ELF-1 (cell line): ENCODE measurements at regions not wholly inside any gene's neighbourhood (a gene's known extent, or its start where the extent isn't known, plus 50 kb on each side); places are given as distances from the start of the nearest gene placed in this dataset.
A peak's percentile ranks its signal among the peaks of the same experiment; 100 is the strongest.
"Not testable (repeated sequence)": the region's sequence is repeated elsewhere in the genome, so short reads cannot be mapped to it uniquely, and the experiment has no call there.

Experiments used
- DNase-seq: peaks from one replicate; pipeline ENCODE4 v3.0.0-alpha.2; 2016; ENCODE audit warnings: low read depth, low spot score

GRCh38 chr1:181257117-181257516 lies 168.6 kb downstream of the IER5 start:
- no peak for DNase-seq

- DNase-seq = no peak
These were observed 170.7 kb downstream of the IER5 start for GRCh38 chr1:181259026-181259745.

- no peak for DNase-seq
These were observed 171.8 kb downstream of the IER5 start for GRCh38 chr1:181260271-181260670.

GRCh38 chr1:181260994-181261393 lies 172.5 kb downstream of the IER5 start:
- DNase-seq = no peak

GRCh38 chr1:181262069-181262468 lies 173.6 kb downstream of the IER5 start:
- DNase-seq = no peak

GRCh38 chr1:181263444-181263843 lies 174.9 kb downstream of the IER5 start:
- DNase-seq = no peak

- DNase-seq = no peak
These were observed 176.3 kb downstream of the IER5 start for GRCh38 chr1:181264821-181265220.

GRCh38 chr1:181284978-181285377 lies 196.5 kb downstream of the IER5 start:
- DNase-seq = no peak

GRCh38 chr1:181295217-181295616 lies 188.1 kb upstream of the CACNA1E start:
- DNase-seq = no peak

GRCh38 chr1:181296180-181296579 lies 187.1 kb upstream of the CACNA1E start:
- DNase-seq = no peak

GRCh38 chr1:181308098-181308497 lies 175.2 kb upstream of the CACNA1E start:
- peak; percentile 29 for DNase-seq

- DNase-seq = no peak
These were observed 172.8 kb upstream of the CACNA1E start for GRCh38 chr1:181310560-181310959.

- DNase-seq = no peak
These were observed 170.4 kb upstream of the CACNA1E start for GRCh38 chr1:181312946-181313345.

GRCh38 chr1:181313466-181313865 lies 169.9 kb upstream of the CACNA1E start:
- no peak for DNase-seq

GRCh38 chr1:181314010-181314409 lies 169.3 kb upstream of the CACNA1E start:
- DNase-seq = no peak

GRCh38 chr1:181314959-181315358 lies 168.4 kb upstream of the CACNA1E start:
- no peak for DNase-seq

GRCh38 chr1:181317261-181317930 lies 165.9 kb upstream of the CACNA1E start:
- no peak for DNase-seq

GRCh38 chr1:181318022-181318857 lies 165.1 kb upstream of the CACNA1E start:
- DNase-seq = peak; percentile 43

GRCh38 chr1:181318858-181319235 lies 164.5 kb upstream of the CACNA1E start:
- DNase-seq = no peak

GRCh38 chr1:181319907-181320306 lies 163.4 kb upstream of the CACNA1E start:
- no peak for DNase-seq

- DNase-seq = no peak
These were observed 158.3 kb upstream of the CACNA1E start for GRCh38 chr1:181324797-181325616.

- not testable (repeated sequence) for DNase-seq
These were observed 157.6 kb upstream of the CACNA1E start for GRCh38 chr1:181325765-181326164.
